IMR-90 (cell line): ENCODE measurements at regions not wholly inside any gene's neighbourhood (a gene's known extent, or its start where the extent isn't known, plus 50 kb on each side); places are given as distances from the start of the nearest gene placed in this dataset.

Experiments used
- ATAC-seq: fragments of 200-7000 bp; cut with Tn5 transposase; 2 replicates; pipeline ENCODE4 v1.9.1; 2020; ENCODE audit warnings: low read depth, mild to moderate bottlenecking, moderate library complexity
- BruUV-seq: library from RNA; stranded (reverse); fragments of 400-500 nt; replicated peaks from 2 replicates; lab custom pipeline; 2021; lab: Mats Ljungman, UMichigan
- CTCF ChIA-PET: fragments of 300-600 bp; formaldehyde crosslinking; extraction: SDS; loops from one replicate; lab custom pipeline; 2021; ENCODE audit warnings: antibody characterized with exemption; lab: Yijun Ruan, JAX
- POLR2A ChIA-PET: fragments of 300-600 bp; sonication (Branson Sonifier 250); formaldehyde crosslinking; loops from one replicate; lab custom pipeline; 2022; ENCODE audit warnings: antibody characterized with exemption; ENCODE audit not compliant: unreplicated experiment; lab: Charles Lee
- DNase-seq: peaks from one replicate; pipeline ENCODE4 v3.0.0; 2013
- H2AFZ ChIP-seq: replicated peaks from 2 replicates; pipeline ENCODE3; 2013; ENCODE audit warnings: low read length, mild to moderate bottlenecking; ENCODE audit not compliant: poor library complexity
- H2AK5ac ChIP-seq: 2 replicates; pipeline ENCODE4 v1.6.1; 2013; ENCODE audit warnings: low read depth, low read length, inconsistent platforms
- H2AK9ac ChIP-seq: replicated peaks from 2 replicates; pipeline ENCODE3; 2013; ENCODE audit warnings: mild to moderate bottlenecking, low read depth, low read length, moderate library complexity; ENCODE audit not compliant: poor library complexity
- H2BK120ac ChIP-seq: 2 replicates; pipeline ENCODE4 v1.6.1; 2013; ENCODE audit warnings: low read depth, low read length, inconsistent platforms
- H2BK15ac ChIP-seq: 3 replicates; pipeline ENCODE4 v1.6.1; 2013; ENCODE audit warnings: low read depth, low read length, inconsistent platforms
- H2BK20ac ChIP-seq: 2 replicates; pipeline ENCODE4 v1.6.1; 2013; ENCODE audit warnings: low read depth, mild to moderate bottlenecking, inconsistent platforms, low read length, moderate library complexity
- H2BK5ac ChIP-seq: 2 replicates; pipeline ENCODE4 v1.6.1; 2013; ENCODE audit warnings: mild to moderate bottlenecking, low read depth, low read length, inconsistent platforms; ENCODE audit not compliant: poor library complexity, severe bottlenecking
- H3K14ac ChIP-seq: replicated peaks from 2 replicates; pipeline ENCODE4 v1.6.1; 2013; ENCODE audit warnings: low read depth, low read length, inconsistent platforms
- H3K18ac ChIP-seq: 2 replicates; pipeline ENCODE4 v1.6.1; 2013; ENCODE audit warnings: low read depth, low read length, control low read depth
- H3K23ac ChIP-seq: 2 replicates; pipeline ENCODE4 v1.6.1; 2013; ENCODE audit warnings: low read depth, low read length, inconsistent platforms
- H3K27ac ChIP-seq: 2 replicates; pipeline ENCODE4 v1.5.1; 2013; ENCODE audit warnings: mild to moderate bottlenecking, control low read depth, low read length; ENCODE audit not compliant: insufficient read depth
- H3K27me3 ChIP-seq: 2 replicates; pipeline ENCODE4 v1.6.1; 2013; ENCODE audit warnings: low read length; ENCODE audit not compliant: control insufficient read depth, insufficient read depth
- H3K36me3 ChIP-seq: 2 replicates; pipeline ENCODE4 v1.6.1; 2013; ENCODE audit warnings: low read length, mixed read lengths; ENCODE audit not compliant: control insufficient read depth, insufficient read depth
- H3K4ac ChIP-seq: 2 replicates; pipeline ENCODE4 v1.6.1; 2013; ENCODE audit warnings: low read depth, low read length, inconsistent platforms
- H3K4me1 ChIP-seq: 2 replicates; pipeline ENCODE4 v1.6.1; 2013; ENCODE audit warnings: low read length, mixed read lengths; ENCODE audit not compliant: control insufficient read depth, insufficient read depth
- H3K4me2 ChIP-seq: 2 replicates; pipeline ENCODE4 v1.6.1; 2013; ENCODE audit warnings: low read depth, mild to moderate bottlenecking, control low read depth, low read length, moderate library complexity
- H3K4me3 ChIP-seq: 2 replicates; pipeline ENCODE4 v1.5.1; 2013; ENCODE audit warnings: low read depth, mild to moderate bottlenecking, control low read depth, low read length, moderate library complexity; ENCODE audit not compliant: insufficient read depth
- H3K56ac ChIP-seq: 2 replicates; pipeline ENCODE4 v1.6.1; 2013; ENCODE audit warnings: low read length, inconsistent platforms; ENCODE audit not compliant: insufficient read depth; ENCODE audit errors: extremely low read depth
- H3K79me1 ChIP-seq, 2 experiments: 2 replicates each; pipeline ENCODE4 v1.6.1; 2013; ENCODE audit warnings: low read length in 2 of 2, inconsistent platforms in 1 of 2, low read depth in 1 of 2
- H3K9ac ChIP-seq: 2 replicates; pipeline ENCODE4 v1.6.1; 2013; ENCODE audit warnings: low read depth, low read length, control low read depth
- H3K9me1 ChIP-seq: 2 replicates; pipeline ENCODE4 v1.6.1; 2013; ENCODE audit warnings: low read length, inconsistent platforms; ENCODE audit not compliant: insufficient read depth
- H3K9me3 ChIP-seq: 2 replicates; pipeline ENCODE4 v1.6.1; 2013; ENCODE audit warnings: low read length; ENCODE audit not compliant: control insufficient read depth, insufficient read depth
- H4K20me1 ChIP-seq: 2 replicates; pipeline ENCODE4 v1.6.1; 2013; ENCODE audit warnings: low read length, inconsistent platforms; ENCODE audit not compliant: insufficient read depth
- H4K5ac ChIP-seq: 2 replicates; pipeline ENCODE4 v1.6.1; 2013; ENCODE audit warnings: mild to moderate bottlenecking, low read depth, low read length, control low read depth
- H4K8ac ChIP-seq, 2 experiments: 2 replicates each; pipeline ENCODE4 v1.6.1; 2013; ENCODE audit warnings: low read depth in 2 of 2, low read length in 2 of 2, control low read depth in 1 of 2, inconsistent platforms in 1 of 2
- H4K91ac ChIP-seq: 2 replicates; pipeline ENCODE4 v1.6.1; 2013; ENCODE audit warnings: low read depth, low read length, inconsistent platforms; ENCODE audit not compliant: insufficient read depth
- BHLHE40 ChIP-seq: fragments of 150-350 bp; IDR thresholded peaks from 2 replicates; pipeline ENCODE4 v1.6.1; 2016; ENCODE audit warnings: mild to moderate bottlenecking, low read depth, low read length
- CEBPB ChIP-seq: IDR thresholded peaks from 2 replicates; pipeline ENCODE4 v1.6.1; 2012; ENCODE audit warnings: low read depth, low read length, improper control_type of control experiment
- CHD1 ChIP-seq: IDR thresholded peaks from 2 replicates; pipeline ENCODE4 v1.6.1; 2012; ENCODE audit warnings: low read depth, low read length, improper control_type of control experiment
- CTCF ChIP-seq: conservative IDR thresholded peaks from 2 replicates; pipeline ENCODE4 v1.5.1; 2012; ENCODE audit warnings: mild to moderate bottlenecking, low read depth, low read length, improper control_type of control experiment
- ELK1 ChIP-seq: fragments of 150-350 bp; IDR thresholded peaks from 2 replicates; pipeline ENCODE4 v1.6.1; 2016; ENCODE audit warnings: low read depth, mild to moderate bottlenecking, low read length, moderate library complexity, borderline replicate concordance
- FOS ChIP-seq: fragments of 150-350 bp; IDR thresholded peaks from 2 replicates; pipeline ENCODE4 v1.6.1; 2016; ENCODE audit warnings: low read depth, low read length
- MAFK ChIP-seq: IDR thresholded peaks from 2 replicates; pipeline ENCODE4 v1.6.1; 2012; ENCODE audit warnings: low read depth, low read length, improper control_type of control experiment
- MAZ ChIP-seq: IDR thresholded peaks from 2 replicates; pipeline ENCODE4 v1.6.1; 2012; ENCODE audit warnings: low read depth, mild to moderate bottlenecking, low read length, improper control_type of control experiment, moderate library complexity, borderline replicate concordance
- MXI1 ChIP-seq: IDR thresholded peaks from 2 replicates; pipeline ENCODE4 v1.6.1; 2012; ENCODE audit warnings: low read depth, mild to moderate bottlenecking, low read length, moderate library complexity, borderline replicate concordance
- NFE2L2 ChIP-seq: fragments of 150-350 bp; IDR thresholded peaks from 2 replicates; pipeline ENCODE4 v1.6.1; 2016; ENCODE audit warnings: low read depth, mild to moderate bottlenecking, low read length
- POLR2A ChIP-seq: IDR thresholded peaks from 2 replicates; pipeline ENCODE4 v1.6.1; 2012; ENCODE audit warnings: mild to moderate bottlenecking, low read depth, low read length
- RAD21 ChIP-seq: IDR thresholded peaks from 2 replicates; pipeline ENCODE4 v1.6.1; 2012; ENCODE audit warnings: low read length, improper control_type of control experiment
- RCOR1 ChIP-seq: IDR thresholded peaks from 2 replicates; pipeline ENCODE4 v1.6.1; 2012; ENCODE audit warnings: mild to moderate bottlenecking, low read length, improper control_type of control experiment; ENCODE audit not compliant: insufficient replicate concordance
- RFX5 ChIP-seq: IDR thresholded peaks from 2 replicates; pipeline ENCODE4 v1.8.0; 2012; ENCODE audit warnings: low read depth, mild to moderate bottlenecking, low read length, moderate library complexity
- SMC3 ChIP-seq: fragments of 150-350 bp; IDR thresholded peaks from 2 replicates; pipeline ENCODE4 v1.6.1; 2016; ENCODE audit warnings: low read depth, mild to moderate bottlenecking, antibody characterized with exemption, low read length, moderate library complexity
- USF2 ChIP-seq: fragments of 150-350 bp; IDR thresholded peaks from 2 replicates; pipeline ENCODE4 v1.6.1; 2017; ENCODE audit warnings: mild to moderate bottlenecking, antibody characterized with exemption, low read length, low read depth
- WGBS, 2 experiments: methylation state at CpG; one replicate each; pipeline versions ENCODE4 v1.1.5 to v1.1.7; 2013; ENCODE audit warnings: missing lambda C conversion rate in 2 of 2; ENCODE audit not compliant: insufficient read length in 1 of 2; ENCODE audit errors: extremely low coverage in 2 of 2; 5-methylcytosine and 5-hydroxymethylcytosine counted together
- dilution Hi-C: fragments of 300-500 bp; cut with HindIII; formaldehyde crosslinking; loops from one replicate; pipeline ENCODE4 v1.14.3; 2018; ENCODE audit warnings: low sequenced_read_pairs; ENCODE audit not compliant: unreplicated experiment
- in situ Hi-C: fragments of 300-500 bp; cut with MboI; formaldehyde crosslinking; loops from 3 replicates; pipeline ENCODE4 v1.14.3; 2019; ENCODE audit warnings: low sequenced_read_pairs, inconsistent platforms, mixed read lengths
- intact Hi-C: fragments of 100-400 bp; cut with micrococcal nuclease; formaldehyde crosslinking; loops from 2 replicates; pipeline ENCODE4 v1.10.0; 2022

GRCh38 chr12:85422762-85423161, 142.7 kb downstream of the ALX1 start:
- Histone ChIP-seq H3K4me2 (no peak overlapping the region), H3K9me3 (no peaks in the 10 kb centered on the region), H3K27me3 (no peaks in the 10 kb centered on the region), H3K36me3 (no peaks in the 10 kb centered on the region), H3K14ac (no peak overlapping the region), H3K27ac (no peak overlapping the region), H4K91ac (no peak overlapping the region), H2AK9ac (no peak overlapping the region), H3K4me1 (no peaks in the 10 kb centered on the region), H3K4me3 (no peak overlapping the region), H2AFZ (no peak overlapping the region), H2BK15ac (no peak overlapping the region), H3K79me1 (no peaks in the 10 kb centered on the region), H3K18ac (no peak overlapping the region), H4K20me1 (no peaks in the 10 kb centered on the region), H3K9ac (no peak overlapping the region), H2BK20ac (no peak overlapping the region), H3K9me1 (no peaks in the 10 kb centered on the region), H3K4ac (no peak overlapping the region), H2BK120ac (no peak overlapping the region), H2BK5ac (no peak overlapping the region), H4K8ac (no peak overlapping the region), H3K23ac (no peak overlapping the region), H2AK5ac (no peak overlapping the region), H4K5ac (no peak overlapping the region), H3K56ac (no peak overlapping the region)
- intact Hi-C loops, result no loop called here
- CTCF ChIA-PET, result no interaction called here
- ATAC-seq (no peak), DNase-seq (no peak)
- in situ Hi-C loops, result no loop called here
- WGBS, 2 experiments, result no CpG with 5 or more reads among the region's 3 CpGs
- no TSS peak for BruUV-seq
- POLR2A ChIA-PET, result no interaction called here
- dilution Hi-C loops, result no loop called here
- TF ChIP-seq BHLHE40 (no peak), ELK1 (no peak), RAD21 (no peak), RCOR1 (no peak), MAZ (no peak), CHD1 (no peak), POLR2A (no peak), NFE2L2 (no peak), CEBPB (no peak), USF2 (no peak), FOS (no peak), CTCF (no peak), RFX5 (no peak), SMC3 (no peak), MXI1 (no peak), MAFK (no peak)
